Liver (tissue), 8 donors: ENCODE measurements at regions not wholly inside any gene's neighbourhood (a gene's known extent, or its start where the extent isn't known, plus 50 kb on each side); places are given as distances from the start of the nearest gene placed in this dataset.

ENCODE experiments used
- DNase-seq: peaks from one replicate; pipeline ENCODE4 v3.0.0-alpha.2; 2017; ENCODE audit warnings: low spot score
- H3K27ac ChIP-seq, 2 donors: one replicate each; pipeline ENCODE4 v1.7.0; 2013; ENCODE audit warnings: inconsistent platforms in 2 of 2, low read length in 2 of 2, control low read depth in 1 of 2, low read depth in 1 of 2, mild to moderate bottlenecking in 1 of 2
- H3K27me3 ChIP-seq, 4 donors: one replicate each; pipeline versions ENCODE4 v1.6.1 to v1.7.0; 2013; ENCODE audit warnings: low read length in 3 of 4, inconsistent platforms in 1 of 4, mild to moderate bottlenecking in 1 of 4, moderate library complexity in 1 of 4; ENCODE audit not compliant: control insufficient read depth in 4 of 4, insufficient read depth in 4 of 4
- H3K36me3 ChIP-seq, 4 donors: one replicate each; pipeline versions ENCODE4 v1.6.1 to v1.7.0; 2013; ENCODE audit warnings: low read length in 3 of 4, mild to moderate bottlenecking in 3 of 4, low read depth in 1 of 4, moderate library complexity in 1 of 4; ENCODE audit not compliant: control insufficient read depth in 4 of 4, insufficient read depth in 3 of 4
- H3K4me1 ChIP-seq, 4 donors: one replicate each; pipeline versions ENCODE4 v1.6.1 to v1.7.0; 2013; ENCODE audit warnings: low read length in 3 of 4, mild to moderate bottlenecking in 3 of 4, moderate library complexity in 1 of 4; ENCODE audit not compliant: control insufficient read depth in 4 of 4, insufficient read depth in 4 of 4
- H3K4me3 ChIP-seq, 3 donors: one replicate each; pipeline versions ENCODE4 v1.6.1 to v1.7.0; 2013; ENCODE audit warnings: low read length in 3 of 3, control low read depth in 1 of 3, low read depth in 1 of 3, mild to moderate bottlenecking in 1 of 3
- H3K9ac ChIP-seq, 2 donors: one replicate each; pipeline ENCODE4 v1.7.0; 2013; ENCODE audit warnings: low read length in 2 of 2, mild to moderate bottlenecking in 2 of 2, moderate library complexity in 2 of 2, control low read depth in 1 of 2, low read depth in 1 of 2
- H3K9me3 ChIP-seq, 4 donors: one replicate each; pipeline versions ENCODE4 v1.6.1 to v1.7.0; 2013; ENCODE audit warnings: low read length in 3 of 4; ENCODE audit not compliant: control insufficient read depth in 4 of 4
- ATF3 ChIP-seq: IDR thresholded peaks from 2 replicates; pipeline ENCODE4 v1.6.1; 2016; ENCODE audit warnings: antibody characterized with exemption
- CTCF ChIP-seq: fragments of 150-350 bp; IDR thresholded peaks from 2 replicates; pipeline ENCODE4 v1.5.1; 2017; ENCODE audit warnings: improper control_type of control experiment, low read depth, low read length; ENCODE audit not compliant: missing input control
- EGR1 ChIP-seq, 2 donors: IDR thresholded peaks; 2 replicates each; pipeline ENCODE4 v1.6.1; 2016 to 2018; ENCODE audit warnings: antibody characterized with exemption in 2 of 2, low read depth in 2 of 2
- FOXA1 ChIP-seq: IDR thresholded peaks from 2 replicates; pipeline ENCODE4 v1.6.1; 2016; ENCODE audit warnings: antibody characterized with exemption
- FOXA2 ChIP-seq: IDR thresholded peaks from 2 replicates; pipeline ENCODE4 v1.6.1; 2016; ENCODE audit warnings: antibody characterized with exemption
- GABPA ChIP-seq, 2 donors: IDR thresholded peaks in 1 of 2; conservative IDR thresholded peaks in 1 of 2; 2 replicates each; pipeline ENCODE4 v1.6.1; 2016; ENCODE audit warnings: antibody characterized with exemption in 2 of 2, mild to moderate bottlenecking in 1 of 2, moderate library complexity in 1 of 2
- HNF4A ChIP-seq, 2 donors: conservative IDR thresholded peaks; 2 replicates each; pipeline ENCODE4 v1.6.1; 2016; ENCODE audit warnings: antibody characterized with exemption in 2 of 2, mild to moderate bottlenecking in 2 of 2
- HNF4G ChIP-seq: IDR thresholded peaks from 2 replicates; pipeline ENCODE4 v1.6.1; 2016; ENCODE audit warnings: antibody characterized with exemption
- JUND ChIP-seq, 2 donors: IDR thresholded peaks; 2 replicates each; pipeline ENCODE4 v1.6.1; 2016; ENCODE audit warnings: antibody characterized with exemption in 2 of 2
- MAX ChIP-seq: IDR thresholded peaks from 2 replicates; pipeline ENCODE4 v1.6.1; 2016; ENCODE audit warnings: antibody characterized with exemption
- NR2F2 ChIP-seq: IDR thresholded peaks from 2 replicates; pipeline ENCODE4 v1.6.1; 2016; ENCODE audit warnings: antibody characterized with exemption
- RAD21 ChIP-seq, 2 donors: IDR thresholded peaks; 2 replicates each; pipeline ENCODE4 v1.6.1; 2016; ENCODE audit warnings: antibody characterized with exemption in 2 of 2, mild to moderate bottlenecking in 2 of 2
- RXRA ChIP-seq, 2 donors: IDR thresholded peaks; 2 replicates each; pipeline ENCODE4 v1.6.1; 2017 to 2018; ENCODE audit warnings: antibody characterized with exemption in 2 of 2, mild to moderate bottlenecking in 1 of 2
- SP1 ChIP-seq: IDR thresholded peaks from 2 replicates; pipeline ENCODE4 v1.6.1; 2018; ENCODE audit warnings: antibody characterized with exemption, mild to moderate bottlenecking
- TAF1 ChIP-seq: conservative IDR thresholded peaks from 2 replicates; pipeline ENCODE4 v1.6.1; 2016; ENCODE audit warnings: antibody characterized with exemption, mild to moderate bottlenecking
- YY1 ChIP-seq: IDR thresholded peaks from 2 replicates; pipeline ENCODE4 v1.6.1; 2016; ENCODE audit warnings: antibody characterized with exemption, mild to moderate bottlenecking
- ZBTB33 ChIP-seq: IDR thresholded peaks from 2 replicates; pipeline ENCODE4 v1.6.1; 2016; ENCODE audit warnings: antibody characterized with exemption
- WGBS: extraction: QIAGEN DNeasy Blood & Tissue Kit; methylation state at CpG from one replicate; pipeline ENCODE4 v1.1.7; 2013; 5-methylcytosine and 5-hydroxymethylcytosine counted together
- donor health status: healthy.
- donor health status: healthy.
- donor health status: healthy.
- donor health status: healthy.
- donor health status: healthy.

GRCh38 chr5:18312016-18312415 lies 677.8 kb downstream of the TAF11L14 start (continued):
- no peak for TF ChIP-seq ZBTB33
- no peak for TF ChIP-seq MAX
- TF ChIP-seq JUND (IDR thresholded peaks at IDR 0.05), result no peak
- no peak for TF ChIP-seq RAD21 (IDR thresholded peaks at IDR 0.05)

- peak; percentile 30 for TF ChIP-seq CTCF
- TF ChIP-seq RAD21 (IDR thresholded peaks at IDR 0.05), result peak; percentile 41 to 57
- TF ChIP-seq ZBTB33, result no peak
- WGBS, result 34% methylated on average over 6 of the region's 6 CpGs
- Histone ChIP-seq H3K9me3 (no peaks in the 10 kb centered on the region), H3K4me3 (no peak overlapping the region), H3K27ac (no peak overlapping the region), H3K4me1 (no peaks in the 10 kb centered on the region), H3K27me3 (peaks cover 0 to under 1% (median 0%) of the 10 kb centered on the region in 4 donors), H3K9ac (no peak overlapping the region), H3K36me3 (no peaks in the 10 kb centered on the region)
- DNase-seq, result no peak
Measured at GRCh38 chr5:18314192-18314778, 680.0 kb downstream of the TAF11L14 start.

- Histone ChIP-seq H3K4me1 (no peaks in the 10 kb centered on the region), H3K36me3 (no peaks in the 10 kb centered on the region), H3K27ac (no peak overlapping the region), H3K4me3 (no peak overlapping the region), H3K9me3 (no peaks in the 10 kb centered on the region), H3K27me3 (peaks cover 0 to 6% (median 0%) of the 10 kb centered on the region in 4 donors), H3K9ac (no peak overlapping the region)
- no peak for DNase-seq
- WGBS, result 66% methylated on average over 5 of the region's 5 CpGs
- TF ChIP-seq GABPA (IDR thresholded peaks at IDR 0.05 in 1 of 2, conservative IDR thresholded peaks at IDR 0.05 in 1 of 2) (no peak), TAF1 (no peak), RXRA (IDR thresholded peaks at IDR 0.05) (no peak), JUND (IDR thresholded peaks at IDR 0.05) (no peak), FOXA2 (no peak), HNF4G (no peak), CTCF (no peak), MAX (no peak), ATF3 (no peak), FOXA1 (no peak), ZBTB33 (no peak), SP1 (no peak), RAD21 (IDR thresholded peaks at IDR 0.05) (no peak), YY1 (no peak), HNF4A (conservative IDR thresholded peaks at IDR 0.05) (no peak), NR2F2 (no peak), EGR1 (IDR thresholded peaks at IDR 0.05; ENCODE audit: low read depth in 2 of 2) (no peak)
Measured at GRCh38 chr5:18321262-18321942, 687.1 kb downstream of the TAF11L14 start.
